ENCODE measurements at regions not wholly inside any gene's neighbourhood (a gene's known extent, or its start where the extent isn't known, plus 50 kb on each side); places are given as distances from the start of the nearest gene placed in this dataset.

DNA sequence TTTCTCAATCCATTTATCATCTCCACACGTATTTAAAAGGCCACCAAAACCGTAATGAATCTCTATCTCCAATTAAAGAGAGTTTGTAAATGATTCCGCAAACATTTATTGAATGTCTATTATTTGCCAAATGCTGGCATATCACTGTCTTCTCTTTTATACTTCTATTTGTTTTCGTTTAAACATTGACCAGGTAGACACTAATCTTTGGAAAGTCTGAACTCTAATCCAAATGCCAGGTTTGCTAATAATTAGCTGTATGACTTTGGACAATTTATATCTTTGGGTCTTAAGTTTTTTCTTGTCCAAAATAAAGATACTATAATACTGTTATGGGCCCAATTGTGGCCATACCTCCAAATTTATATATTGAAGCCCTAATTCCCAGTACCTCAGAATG lies 299.2 kb upstream of the TBX18 start:
- no peak for TF ChIP-seq EZH2 (optimal IDR thresholded peaks at IDR 0.05; ENCODE audit: low read depth, low read length)
- TF ChIP-seq, protein P1, sequence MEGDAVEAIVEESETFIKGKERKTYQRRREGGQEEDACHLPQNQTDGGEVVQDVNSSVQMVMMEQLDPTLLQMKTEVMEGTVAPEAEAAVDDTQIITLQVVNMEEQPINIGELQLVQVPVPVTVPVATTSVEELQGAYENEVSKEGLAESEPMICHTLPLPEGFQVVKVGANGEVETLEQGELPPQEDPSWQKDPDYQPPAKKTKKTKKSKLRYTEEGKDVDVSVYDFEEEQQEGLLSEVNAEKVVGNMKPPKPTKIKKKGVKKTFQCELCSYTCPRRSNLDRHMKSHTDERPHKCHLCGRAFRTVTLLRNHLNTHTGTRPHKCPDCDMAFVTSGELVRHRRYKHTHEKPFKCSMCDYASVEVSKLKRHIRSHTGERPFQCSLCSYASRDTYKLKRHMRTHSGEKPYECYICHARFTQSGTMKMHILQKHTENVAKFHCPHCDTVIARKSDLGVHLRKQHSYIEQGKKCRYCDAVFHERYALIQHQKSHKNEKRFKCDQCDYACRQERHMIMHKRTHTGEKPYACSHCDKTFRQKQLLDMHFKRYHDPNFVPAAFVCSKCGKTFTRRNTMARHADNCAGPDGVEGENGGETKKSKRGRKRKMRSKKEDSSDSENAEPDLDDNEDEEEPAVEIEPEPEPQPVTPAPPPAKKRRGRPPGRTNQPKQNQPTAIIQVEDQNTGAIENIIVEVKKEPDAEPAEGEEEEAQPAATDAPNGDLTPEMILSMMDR (IDR thresholded peaks at IDR 0.05; ENCODE audit: low read length), result no peak
- TF ChIP-seq EZH2phosphoT487 (IDR thresholded peaks at IDR 0.05; ENCODE audit: low read length), result no peak
